Stimulated activated CD8-positive, alpha-beta memory T cell treated with anti-CD3 and anti-CD28 coated beads, Interleukin-4, amount 100 ng/mL, for 4 hours (primary cell): ENCODE measurements at regions not wholly inside any gene's neighbourhood (a gene's known extent, or its start where the extent isn't known, plus 50 kb on each side); places are given as distances from the start of the nearest gene placed in this dataset.
"Not testable (repeated sequence)": the region's sequence is repeated elsewhere in the genome, so short reads cannot be mapped to it uniquely, and the experiment has no call there.

Source experiments
- DNase-seq, 2 donors: peaks; one replicate each; pipeline ENCODE4 v3.0.0-alpha.2; 2020; ENCODE audit warnings: low read depth in 2 of 2, low spot score in 1 of 2

DNA sequence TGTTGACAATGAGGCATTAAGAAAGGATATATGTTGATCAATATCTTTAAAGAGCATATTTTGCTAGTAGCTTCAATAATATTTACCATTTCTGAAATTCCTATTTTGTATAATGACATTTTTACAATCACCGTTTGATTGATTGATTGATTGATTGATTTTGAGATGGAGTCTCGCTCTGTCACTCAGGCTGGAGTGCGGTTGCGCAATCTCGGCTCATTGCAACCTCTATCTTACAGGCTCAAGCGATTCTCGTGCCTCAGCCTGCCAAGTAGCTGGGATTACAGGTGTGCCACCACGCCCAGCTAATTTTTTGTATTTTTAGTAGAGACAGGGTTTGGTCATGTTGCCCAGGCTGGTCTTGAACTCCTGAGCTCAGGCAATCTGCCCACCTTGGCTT, 150.9 kb upstream of the TEX13D start:
- not testable (repeated sequence) for DNase-seq

DNA sequence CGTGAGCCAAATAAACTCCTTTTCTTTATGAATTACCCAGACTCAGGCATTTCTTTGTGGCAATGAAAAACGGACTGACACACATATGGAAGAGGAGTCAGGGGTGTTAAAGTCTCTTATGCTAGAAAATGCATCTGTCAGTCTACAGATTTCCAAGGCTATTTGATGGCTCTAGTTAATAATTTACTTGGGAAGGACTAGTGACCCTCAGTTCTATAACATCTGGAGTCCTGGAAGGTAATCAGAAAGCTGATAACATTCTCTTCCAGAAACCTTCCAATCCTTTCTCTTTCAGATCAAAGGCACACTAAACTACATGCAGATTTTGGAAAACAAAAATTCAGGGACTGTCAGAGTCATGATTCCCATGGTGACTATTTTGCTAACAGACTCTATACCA, 142.0 kb upstream of the TEX13D start:
- DNase-seq = no peak

DNA sequence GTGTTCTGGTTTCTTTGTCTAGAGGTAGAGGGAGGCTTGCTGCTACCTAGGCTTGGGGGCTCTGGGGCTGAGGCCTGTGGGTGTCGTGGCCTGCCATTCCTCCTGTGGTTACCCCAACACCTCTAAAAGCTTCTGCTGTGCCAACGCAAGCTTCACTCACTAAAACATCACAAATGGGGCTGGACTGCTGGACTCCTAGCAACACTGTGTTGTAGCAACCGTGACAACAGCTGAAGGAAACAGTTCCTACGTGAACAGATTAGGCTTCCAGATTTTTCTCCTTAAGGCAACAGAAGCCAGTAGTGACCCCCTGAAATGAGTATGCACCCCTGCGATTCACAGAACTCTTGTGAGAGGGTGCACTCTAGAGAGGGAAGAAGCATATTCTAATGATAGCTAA, 138.3 kb upstream of the TEX13D start:
- DNase-seq = no peak

DNA sequence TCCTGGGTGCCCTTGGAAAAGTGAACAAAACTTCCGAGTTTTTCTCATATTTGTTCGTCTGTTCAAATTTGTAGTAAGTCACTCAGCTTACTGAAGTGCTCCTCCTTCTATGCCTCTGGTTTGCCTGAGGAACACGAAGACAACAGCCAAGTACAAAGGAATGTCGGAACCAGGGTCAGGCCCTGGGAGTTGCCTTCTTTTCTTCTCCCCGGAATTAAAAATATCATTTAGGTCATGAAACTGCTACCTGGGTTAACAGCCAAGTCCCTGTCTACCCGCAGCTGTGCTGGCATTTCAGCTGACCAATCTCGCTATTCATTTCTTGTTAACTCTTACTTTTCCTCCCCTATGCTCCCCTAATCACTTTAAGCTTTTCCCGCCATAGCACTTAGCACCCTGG, 137.6 kb upstream of the TEX13D start:
- no peak for DNase-seq

DNA sequence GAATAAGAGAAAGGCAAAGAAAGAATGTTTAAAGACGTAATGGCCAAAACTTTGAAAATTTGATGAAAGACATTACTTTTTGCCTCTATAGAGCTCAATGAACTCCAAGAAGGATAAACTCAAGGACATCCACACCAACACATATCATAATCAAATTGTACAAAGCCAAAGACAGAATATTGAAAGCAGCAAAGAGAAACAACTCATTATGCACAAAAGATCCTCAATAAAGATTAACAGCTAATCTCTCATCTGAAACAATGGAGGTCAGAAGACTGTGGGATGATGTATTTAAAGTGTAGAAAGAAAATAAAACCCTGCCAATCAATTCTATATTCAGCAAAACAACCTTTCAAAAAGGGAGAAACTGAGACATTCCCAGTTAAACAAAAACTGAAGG, 129.1 kb upstream of the TEX13D start:
- no peak for DNase-seq

DNA sequence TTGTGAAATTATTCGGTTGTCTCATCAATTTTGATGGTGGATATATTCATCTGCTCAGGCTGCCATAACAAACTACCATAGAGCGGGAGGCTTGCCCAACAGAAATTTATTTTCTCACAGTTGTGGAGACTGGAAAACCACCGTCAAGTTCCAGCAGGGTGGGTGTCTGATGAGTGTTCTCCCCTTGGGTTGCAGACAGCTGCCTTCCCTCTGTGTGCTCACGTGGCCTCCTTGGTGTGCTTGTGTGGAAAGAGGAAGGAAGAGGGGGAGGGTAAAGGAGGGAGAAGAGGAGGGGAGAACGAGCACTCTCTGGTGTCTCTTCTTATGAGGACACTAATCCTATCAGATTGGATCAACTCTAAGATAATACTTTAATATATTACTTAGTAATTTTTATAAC, 123.8 kb upstream of the TEX13D start:
- DNase-seq = no peak

DNA sequence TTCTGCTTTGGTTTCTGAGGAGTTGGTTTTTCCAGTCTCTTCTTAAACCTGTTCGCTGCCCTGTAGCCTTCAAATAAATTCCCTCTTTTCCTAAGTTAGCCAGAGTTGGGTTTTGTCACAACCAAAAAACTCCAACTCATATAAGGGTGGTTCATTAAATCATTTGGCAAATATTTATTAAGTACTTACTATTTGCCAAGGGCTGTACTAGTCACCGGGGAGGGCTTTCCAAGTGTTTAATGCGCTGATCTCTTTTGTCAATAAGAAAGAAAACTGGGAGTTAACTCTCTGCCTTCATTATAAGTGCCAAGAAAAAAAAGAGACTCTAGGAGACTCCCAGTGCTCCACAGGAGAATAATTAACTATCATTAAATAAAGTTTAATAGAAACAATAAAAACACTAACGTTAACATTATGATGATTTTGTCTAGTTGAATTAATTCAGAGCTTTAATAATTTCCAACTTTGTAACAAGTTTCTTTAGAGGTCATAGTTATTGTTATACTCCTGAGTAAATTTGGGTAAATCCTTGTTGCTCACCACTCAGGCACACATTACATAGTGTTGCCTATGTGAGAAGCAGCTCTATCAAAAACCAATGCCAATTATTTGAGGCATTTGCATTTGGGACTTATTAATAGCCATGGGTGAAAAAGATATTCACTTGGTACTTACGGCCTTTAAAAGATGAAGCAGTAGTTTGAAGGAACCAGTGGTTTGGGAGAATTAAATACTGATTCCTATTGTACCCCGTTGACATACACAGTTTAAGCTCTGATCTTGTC, 122.5 kb upstream of the TEX13D start:
- no peak for DNase-seq

DNA sequence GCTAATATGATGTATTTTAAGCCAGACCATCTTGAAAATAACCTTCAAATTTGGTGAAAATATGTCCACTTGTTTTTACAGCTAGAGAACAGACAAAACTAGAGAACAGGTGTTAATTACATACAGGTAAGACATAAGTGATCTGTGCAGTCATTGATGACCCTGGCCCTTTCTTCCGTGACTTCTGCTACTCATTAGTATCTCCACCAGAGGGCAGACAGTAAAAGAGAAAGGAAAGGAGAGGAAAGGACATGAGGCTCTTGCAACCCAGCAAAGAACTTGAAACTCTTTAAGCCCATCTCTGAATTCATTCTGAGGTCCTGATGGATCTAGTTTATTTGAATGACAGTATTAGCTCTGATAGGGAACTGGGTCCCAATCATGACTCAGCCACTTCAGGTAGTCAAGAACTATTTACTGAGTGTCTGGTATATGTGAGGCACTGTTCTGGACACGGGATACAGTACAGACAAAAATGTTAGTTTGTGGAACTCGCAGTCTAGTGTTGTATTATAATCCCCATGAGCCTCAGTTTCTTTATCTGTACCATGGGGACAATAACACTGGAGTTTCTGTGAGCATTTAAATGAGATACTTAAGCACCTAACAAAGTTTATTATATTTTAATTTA, 121.0 kb upstream of the TEX13D start:
- no peak for DNase-seq

DNA sequence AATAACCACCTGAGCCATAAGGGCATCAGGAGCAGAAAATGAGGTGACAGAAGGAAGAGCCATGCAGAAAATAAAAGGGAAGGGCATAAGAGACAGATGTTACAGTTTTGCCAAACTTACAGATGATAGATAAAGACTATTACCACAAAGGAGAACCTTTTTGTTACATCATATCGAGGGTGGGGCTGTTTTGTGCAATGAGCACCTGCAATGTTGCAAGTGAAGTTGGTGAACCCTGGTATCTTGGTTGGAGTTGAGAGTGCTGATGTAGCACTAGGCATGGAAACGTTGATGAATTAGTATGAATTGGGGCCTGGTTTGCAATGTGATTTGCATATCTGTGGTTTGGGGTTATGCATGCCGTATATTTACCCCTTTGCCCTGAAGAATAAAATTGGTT, 119.8 kb upstream of the TEX13D start:
- DNase-seq = no peak

DNA sequence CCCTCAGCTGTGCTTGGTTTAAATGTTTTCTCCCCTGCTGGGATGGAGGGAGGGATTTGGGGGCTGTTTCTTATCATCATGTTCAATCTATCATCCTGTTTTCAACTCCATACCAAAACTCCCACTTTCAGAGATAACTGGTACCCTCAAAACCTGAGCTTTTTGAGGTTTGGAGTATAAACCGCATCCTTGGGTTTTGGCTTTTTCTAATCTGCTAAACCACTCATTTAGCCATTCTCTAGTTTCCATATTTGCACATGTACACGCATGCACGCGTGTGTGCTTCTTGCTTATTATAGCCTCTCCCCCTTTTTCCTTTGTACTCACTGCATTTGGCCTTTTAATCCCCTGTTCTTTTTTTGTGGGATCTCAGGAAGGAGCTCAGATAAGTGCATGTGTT, 116.7 kb upstream of the TEX13D start:
- no peak for DNase-seq

DNA sequence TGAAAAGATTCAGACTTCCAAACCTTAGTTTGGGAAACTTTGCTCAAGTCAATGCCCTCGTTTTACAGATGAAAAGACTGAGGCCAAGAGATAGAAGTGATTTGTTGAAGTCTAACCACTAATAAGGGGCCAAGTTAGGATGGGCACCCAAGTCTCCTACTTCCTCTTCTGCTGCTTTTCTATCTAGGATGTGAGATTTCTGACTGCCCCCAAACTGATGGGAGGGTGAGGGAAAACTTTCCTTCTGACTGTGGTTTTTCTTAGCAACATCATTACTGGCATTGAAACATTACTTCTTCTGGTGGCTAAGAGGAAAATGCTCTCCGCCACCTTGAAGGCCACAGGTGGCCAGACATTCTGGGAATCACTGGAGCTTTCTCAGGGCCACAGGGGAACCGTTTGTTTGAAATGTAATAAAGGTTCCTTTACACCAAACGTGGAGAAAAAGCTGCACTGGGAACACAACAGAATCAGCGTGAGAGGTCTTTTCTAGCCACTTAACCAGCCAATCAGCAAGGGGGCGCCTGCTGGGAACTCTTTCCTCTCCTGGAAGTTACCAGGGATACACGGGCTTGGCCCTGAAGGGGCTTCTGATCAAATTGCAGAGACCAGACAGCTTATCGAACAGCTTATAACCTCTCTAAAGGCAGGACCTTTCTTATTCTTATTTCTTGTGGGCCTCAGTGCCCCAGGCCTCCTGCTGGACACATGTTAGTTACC, 115.9 kb upstream of the TEX13D start:
- DNase-seq = no peak

DNA sequence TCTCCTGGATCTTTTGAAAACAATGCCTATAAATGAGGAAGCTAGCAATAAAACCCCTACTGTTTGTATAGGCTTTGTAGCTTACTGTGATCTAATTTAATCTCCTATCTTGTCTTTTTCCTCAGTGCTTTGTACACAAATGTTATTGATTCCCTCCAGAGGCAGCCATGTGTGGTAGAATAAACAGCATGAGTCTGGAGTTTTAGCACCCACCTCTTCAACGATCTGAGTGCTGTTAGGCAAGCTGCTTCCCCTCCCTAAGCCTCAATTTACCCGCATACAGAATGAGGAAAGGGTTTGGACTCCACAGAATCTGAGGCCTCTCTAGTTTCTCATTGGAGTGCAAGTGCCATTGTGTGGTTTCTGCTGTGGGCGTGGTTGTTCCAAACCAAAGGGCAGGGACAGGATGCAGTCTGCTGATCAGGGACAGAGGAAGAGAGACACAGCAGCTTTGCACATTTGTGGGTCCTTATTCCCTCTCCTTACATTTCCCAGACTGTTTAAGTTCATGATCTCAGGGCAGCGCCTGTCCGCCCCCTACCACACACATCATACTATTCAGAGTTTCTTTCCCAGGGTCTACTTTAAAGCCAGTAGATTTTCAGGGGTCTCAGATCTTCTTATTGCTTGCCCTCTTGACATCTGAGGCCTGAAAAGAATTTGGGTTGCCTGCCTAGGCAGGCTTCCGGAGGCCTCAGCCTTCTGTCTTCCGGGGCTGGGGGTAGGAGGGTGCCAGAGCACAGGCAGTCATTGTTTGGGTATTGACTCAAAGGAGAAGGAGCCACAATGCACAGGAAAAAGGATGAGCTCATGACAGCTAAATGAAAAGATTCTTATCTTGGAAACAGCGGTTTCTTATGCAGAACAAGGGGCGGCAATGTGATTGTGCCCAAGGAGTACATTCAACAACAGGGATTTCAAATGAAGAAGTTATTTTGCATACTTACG, 114.9 kb upstream of the TEX13D start:
- DNase-seq = peak in 1 of 2 donors; percentile 27

DNA sequence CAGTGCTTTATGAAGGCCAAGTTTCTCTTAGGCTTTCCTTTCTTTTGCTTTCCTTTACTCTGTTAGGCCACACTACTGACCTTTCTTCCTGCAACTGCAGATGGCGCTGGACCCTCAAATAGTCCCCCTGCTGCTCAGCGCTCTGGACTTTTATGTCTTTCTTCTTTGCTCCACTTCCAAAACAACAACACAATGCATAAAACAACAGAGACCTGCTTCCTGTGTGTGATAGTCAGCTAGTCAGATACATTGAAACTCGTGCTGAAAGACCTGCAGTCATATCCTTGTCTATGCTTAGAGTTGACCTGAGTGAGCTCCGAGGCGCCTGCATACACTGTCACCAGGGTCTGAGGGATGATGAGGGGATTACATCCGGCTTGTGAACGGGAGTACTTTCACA, 108.9 kb upstream of the TEX13D start:
- no peak for DNase-seq

DNA sequence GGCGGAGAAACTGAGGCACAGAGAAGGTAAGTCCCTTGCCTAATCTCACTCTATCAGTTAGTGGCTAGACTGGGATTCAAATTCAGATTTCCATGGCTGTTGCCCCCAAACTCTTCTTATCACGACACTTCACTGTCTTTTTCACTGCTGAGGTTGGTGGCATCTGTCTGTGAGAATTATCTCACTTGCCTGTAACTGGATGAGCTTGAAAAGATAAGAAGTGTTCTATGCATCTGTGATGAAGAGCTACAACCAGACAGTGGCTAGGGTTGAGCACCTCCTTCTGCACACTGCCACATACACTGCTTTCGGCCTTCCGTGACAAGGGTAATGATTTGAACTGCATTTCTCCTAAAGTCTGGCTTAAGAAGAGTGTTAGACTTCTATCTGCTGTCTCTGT, 107.9 kb upstream of the TEX13D start:
- DNase-seq = no peak

DNA sequence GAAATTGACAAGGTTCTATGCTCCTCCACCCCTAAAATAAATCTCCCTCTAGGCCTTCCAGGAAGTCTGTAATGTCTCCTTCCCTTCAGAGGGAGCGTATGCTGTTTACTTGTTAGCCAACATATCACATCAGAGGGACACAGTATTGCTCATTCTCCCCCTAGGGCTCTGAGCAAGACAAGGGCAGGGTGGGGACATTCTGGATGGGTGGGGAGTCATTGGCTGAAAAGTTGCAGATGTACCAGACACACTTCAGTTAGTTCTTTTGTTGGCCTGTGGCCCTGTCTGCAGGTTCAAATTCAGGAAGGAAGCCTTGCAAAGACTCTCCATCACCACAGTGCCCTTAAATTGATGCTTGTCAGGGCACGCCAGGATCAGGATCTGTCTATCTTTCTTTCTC, 106.3 kb upstream of the TEX13D start:
- no peak for DNase-seq

DNA sequence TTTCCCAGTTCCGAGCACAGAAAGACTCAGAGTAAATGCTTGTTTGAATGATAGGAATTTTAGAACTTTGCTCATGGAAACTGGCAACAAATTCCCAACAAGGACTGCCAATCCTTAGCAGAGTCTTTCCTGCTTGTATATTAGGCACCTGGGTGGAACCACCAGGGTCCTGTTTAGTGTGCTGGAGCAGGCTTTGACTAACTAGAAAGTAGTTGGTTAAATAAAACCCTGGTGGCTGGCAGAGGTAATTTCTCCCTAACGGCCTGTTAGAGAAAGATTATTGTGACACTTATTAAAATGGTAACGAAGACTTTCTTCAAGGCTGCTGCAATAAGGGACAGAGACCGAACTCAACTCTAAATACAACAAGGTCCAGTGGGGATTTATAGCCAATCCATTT, 103.6 kb upstream of the TEX13D start:
- DNase-seq = no peak

DNA sequence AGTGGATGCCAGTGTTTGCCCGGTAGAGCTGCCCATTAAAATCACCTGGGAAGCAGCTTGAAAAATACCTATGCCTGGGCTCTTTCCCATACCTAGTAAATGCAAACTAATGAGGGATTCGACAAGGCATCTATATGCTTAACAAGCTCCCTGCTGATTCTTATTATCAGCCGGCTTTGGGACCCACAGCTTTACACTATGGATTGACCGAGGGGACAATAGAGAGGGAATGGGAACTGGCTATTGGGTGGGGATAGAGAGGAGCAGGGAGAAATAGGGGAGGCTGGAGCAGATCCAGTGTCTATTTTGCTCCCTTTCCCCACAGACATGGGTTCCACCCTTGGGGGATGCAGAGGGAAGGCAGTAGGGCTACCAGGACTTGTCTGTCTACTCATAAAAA, 103.1 kb upstream of the TEX13D start:
- no peak for DNase-seq

DNA sequence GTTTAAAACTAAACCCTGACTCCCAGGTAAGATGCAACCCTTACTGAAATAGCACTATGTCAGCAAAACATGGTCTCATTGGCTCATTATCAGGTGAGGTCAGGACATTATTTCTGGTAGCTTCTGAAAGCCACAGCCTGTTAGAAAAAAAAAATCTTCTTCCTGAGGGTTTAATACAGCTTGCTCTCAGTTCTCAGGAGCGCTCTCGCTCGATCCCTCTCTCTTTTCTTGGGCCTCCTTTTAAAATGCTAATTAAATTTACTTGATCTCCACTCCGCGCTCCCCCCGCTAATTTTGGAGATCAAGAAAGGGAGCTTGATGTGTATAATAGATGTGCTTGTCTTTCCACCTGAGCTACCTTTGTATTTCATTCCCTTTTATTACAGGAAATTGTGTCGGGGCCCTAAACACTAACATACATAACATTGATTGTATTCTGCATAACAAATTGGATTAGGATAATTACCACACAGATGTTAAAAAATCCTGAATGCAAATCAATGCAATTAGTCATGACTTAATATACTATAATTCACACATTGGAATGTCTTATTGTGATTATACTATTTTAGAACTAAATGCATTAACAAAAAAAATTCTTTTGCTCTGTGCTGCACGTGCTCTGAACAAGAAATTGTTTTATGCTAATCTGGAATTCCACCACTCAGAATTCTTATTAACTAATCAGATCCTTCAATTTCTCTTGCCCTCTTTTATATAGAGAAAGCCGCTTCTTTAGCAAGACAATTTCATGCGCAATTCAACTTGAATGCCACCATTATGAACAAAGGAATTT, 101.6 kb upstream of the TEX13D start:
- no peak for DNase-seq

DNA sequence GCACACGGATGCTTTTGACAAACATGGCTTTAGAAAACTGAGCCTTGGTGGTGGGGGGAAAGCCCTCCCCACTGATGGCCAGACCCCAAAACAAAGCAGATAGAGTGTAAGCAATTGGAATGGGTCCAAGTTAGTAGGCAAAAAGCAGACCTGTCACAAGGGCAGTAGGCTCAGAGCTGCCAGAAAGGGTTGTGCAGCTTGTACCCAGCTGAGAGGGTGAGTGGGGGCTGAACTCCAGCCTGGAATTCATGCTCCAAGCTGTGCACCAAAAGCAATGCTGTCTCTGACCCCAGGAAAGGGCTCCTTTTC, 101.1 kb upstream of the TEX13D start:
- DNase-seq = no peak

DNA sequence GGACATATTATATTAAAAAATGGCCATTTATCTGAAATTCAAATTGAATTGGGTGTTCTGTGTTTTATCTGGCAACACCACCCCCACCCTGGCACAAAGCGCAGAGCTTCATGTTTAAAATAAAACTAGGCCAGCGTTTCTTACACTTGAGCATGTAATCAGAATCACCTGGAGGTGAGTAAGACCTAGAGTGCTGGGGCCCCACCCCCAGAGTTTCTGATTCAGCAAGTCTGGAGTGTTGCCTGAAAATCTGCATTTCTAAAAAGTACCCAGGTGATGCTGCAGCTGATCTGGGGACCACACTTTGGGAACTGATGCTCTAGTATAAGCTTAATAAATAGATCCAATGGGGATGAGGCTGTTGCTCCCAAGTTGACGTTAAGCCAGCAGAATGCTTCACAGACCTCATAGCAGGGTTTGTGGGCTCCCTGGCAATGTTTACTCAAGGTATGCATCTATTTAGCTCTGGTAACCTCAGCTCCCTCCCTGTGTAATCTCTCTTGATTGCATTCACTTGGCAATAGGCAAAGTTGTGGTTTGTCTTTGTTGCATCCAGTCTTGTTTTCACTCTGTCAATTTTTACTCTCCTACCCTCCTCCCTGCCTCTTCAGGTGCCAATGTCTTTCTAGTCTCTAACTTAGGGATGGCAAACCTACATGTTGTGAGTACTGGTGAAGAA, 99.8 kb upstream of the TEX13D start:
- no peak for DNase-seq
